HCT116 (cell line): ENCODE measurements at regions not wholly inside any gene's neighbourhood (a gene's known extent, or its start where the extent isn't known, plus 50 kb on each side); places are given as distances from the start of the nearest gene placed in this dataset.

Experiments
- ATAC-seq: fragments of 200-7000 bp; cut with Tn5 transposase; 2 replicates; pipeline ENCODE4 v1.9.1; 2020; ENCODE audit warnings: mild to moderate bottlenecking, moderate library complexity
- BruUV-seq: library from RNA; stranded (reverse); fragments of 400-500 nt; replicated peaks from 2 replicates; lab custom pipeline; 2021; lab: Mats Ljungman, UMichigan
- CTCF ChIA-PET: fragments of 300-600 bp; sonication (Branson Sonifier 250); formaldehyde crosslinking; loops from one replicate; lab custom pipeline; 2021; ENCODE audit warnings: antibody characterized with exemption; lab: Charles Lee
- POLR2A ChIA-PET: fragments of 300-600, 350-600 bp; sonication (Branson Sonifier 250); formaldehyde crosslinking; loops from one replicate; lab custom pipeline; 2021; ENCODE audit warnings: antibody characterized with exemption; lab: Charles Lee
- RAD21 ChIA-PET, 2 experiments: fragments of 300-600 bp; sonication (Branson Sonifier 250); formaldehyde crosslinking; loops; one replicate each; lab custom pipeline; 2023; ENCODE audit warnings: low total read pairs in 2 of 2; ENCODE audit not compliant: uncharacterized antibody in 2 of 2, unreplicated experiment in 2 of 2, low non-redundant PET in 1 of 2; lab: Charles Lee
- DNase-seq: peaks from one replicate; pipeline ENCODE4 v3.0.0-alpha.2; 2010; ENCODE audit warnings: low read depth, low spot score
- H2AFZ ChIP-seq: fragments of 200-600 bp; shearing (Covaris generic), sonication (generic); 2 replicates; pipeline ENCODE4 v1.6.1; 2017; ENCODE audit warnings: low read depth, mixed run types, mixed read lengths, antibody characterized with exemption, low read length; ENCODE audit not compliant: poor library complexity, severe bottlenecking
- H3K27ac ChIP-seq: 2 replicates; pipeline ENCODE4 v1.5.1; 2012; ENCODE audit warnings: low read depth, low read length
- H3K27me3 ChIP-seq: fragments of 200-600 bp; sonication (generic); 2 replicates; pipeline ENCODE4 v1.6.1; 2016; ENCODE audit warnings: mixed run types, low read length, mixed read lengths; ENCODE audit not compliant: insufficient read depth
- H3K36me3 ChIP-seq, 2 experiments: fragments of 200-500 bp in 1 of 2; fragments of 200-600 bp in 1 of 2; sonication (Bioruptor generic) in 1 of 2; sonication (generic) in 1 of 2; 2 replicates each; pipeline versions ENCODE4 v1.5.1 to v1.6.1; 2014 to 2016; ENCODE audit warnings: low read length in 2 of 2, inconsistent platforms in 1 of 2, mixed read lengths in 1 of 2, mixed run types in 1 of 2; ENCODE audit not compliant: insufficient read depth in 2 of 2, control insufficient read depth in 1 of 2
- H3K4me1 ChIP-seq, 2 experiments: fragments of 200-600 bp in 1 of 2; sonication (generic) in 1 of 2; 2 replicates each; pipeline versions ENCODE4 v1.5.1 to v1.6.1; 2012 to 2017; ENCODE audit warnings: low read length in 2 of 2, inconsistent platforms in 1 of 2, mild to moderate bottlenecking in 1 of 2, mixed read lengths in 1 of 2, mixed run types in 1 of 2, moderate library complexity in 1 of 2; ENCODE audit not compliant: insufficient read depth in 2 of 2, control insufficient read depth in 1 of 2
- H3K4me2 ChIP-seq: fragments of 200-600 bp; sonication (generic); 2 replicates; pipeline ENCODE4 v1.6.1; 2017; ENCODE audit warnings: mixed run types, low read length, mixed read lengths
- H3K4me3 ChIP-seq, 2 experiments: fragments of 200-600 bp in 1 of 2; sonication (generic) in 1 of 2; replicated peaks in 1 of 2; 2 replicates each; pipeline ENCODE4 v1.5.1; 2011 to 2016; ENCODE audit warnings: low read length in 2 of 2, control low read depth in 1 of 2, low read depth in 1 of 2, mild to moderate bottlenecking in 1 of 2, mixed read lengths in 1 of 2, mixed run types in 1 of 2
- H3K79me2 ChIP-seq: fragments of 200-600 bp; sonication (generic); 2 replicates; pipeline ENCODE4 v1.6.1; 2017; ENCODE audit warnings: mild to moderate bottlenecking, mixed run types, low read length, moderate library complexity, mixed read lengths; ENCODE audit not compliant: insufficient read depth
- H3K9ac ChIP-seq: fragments of 200-600 bp; sonication (generic); 2 replicates; pipeline ENCODE4 v1.6.1; 2016; ENCODE audit warnings: low read length, mixed read lengths
- H3K9me2 ChIP-seq: fragments of 200-600 bp; sonication (generic), shearing (Covaris generic); 2 replicates; pipeline ENCODE4 v1.6.1; 2017; ENCODE audit warnings: mixed run types, mild to moderate bottlenecking, moderate library complexity; ENCODE audit not compliant: insufficient read depth
- H3K9me3 ChIP-seq, 2 experiments: fragments of 200-500 bp in 1 of 2; fragments of 200-600 bp in 1 of 2; sonication (Bioruptor generic) in 1 of 2; sonication (generic) in 1 of 2; 2 replicates each; pipeline ENCODE4 v1.6.1; 2014 to 2017; ENCODE audit warnings: low read length in 2 of 2, mixed read lengths in 2 of 2, inconsistent platforms in 1 of 2, low read depth in 1 of 2, mild to moderate bottlenecking in 1 of 2, mixed run types in 1 of 2, moderate library complexity in 1 of 2; ENCODE audit not compliant: control insufficient read depth in 1 of 2, insufficient read depth in 1 of 2
- H4K20me1 ChIP-seq: fragments of 200-600 bp; sonication (generic), shearing (Covaris generic); 2 replicates; pipeline ENCODE4 v1.6.1; 2017; ENCODE audit warnings: mixed run types, mild to moderate bottlenecking, moderate library complexity; ENCODE audit not compliant: insufficient read depth
- CBX3 ChIP-seq: IDR thresholded peaks from 2 replicates; pipeline ENCODE4 v1.6.1; 2012; ENCODE audit warnings: low read depth
- JUND ChIP-seq: IDR thresholded peaks from 2 replicates; pipeline ENCODE4 v1.6.1; 2012
- RAD21 ChIP-seq: IDR thresholded peaks from 2 replicates; pipeline ENCODE4 v1.6.1; 2012; ENCODE audit warnings: low read depth, mild to moderate bottlenecking
- YY1 ChIP-seq: IDR thresholded peaks from 2 replicates; pipeline ENCODE4 v1.6.1; 2011; ENCODE audit warnings: low read length, low read depth, moderate library complexity, mild to moderate bottlenecking; ENCODE audit not compliant: insufficient replicate concordance; ENCODE audit errors: extremely low read depth
- ZFX ChIP-seq: fragments of 450-650 bp; IDR thresholded peaks from 2 replicates; pipeline ENCODE4 v1.6.1; 2017
- intact Hi-C: fragments of 100-400 bp; cut with micrococcal nuclease; formaldehyde crosslinking; loops from 2 replicates; pipeline ENCODE4 v1.10.0; 2022
- TF ChIP-seq, protein P1 (sequence below), 3 experiments: fragments of 200-600 bp in 1 of 3; sonication (generic) in 1 of 3; IDR thresholded peaks in 2 of 3; conservative IDR thresholded peaks in 1 of 3; 2 replicates each; pipeline ENCODE4 v1.5.1; 2012 to 2017; ENCODE audit warnings: low read depth in 2 of 3, low read length in 2 of 3, antibody characterized with exemption in 1 of 3, borderline replicate concordance in 1 of 3, control low read depth in 1 of 3, mild to moderate bottlenecking in 1 of 3, mixed read lengths in 1 of 3, mixed run types in 1 of 3, moderate library complexity in 1 of 3; ENCODE audit not compliant: insufficient read depth in 1 of 3

DNA sequence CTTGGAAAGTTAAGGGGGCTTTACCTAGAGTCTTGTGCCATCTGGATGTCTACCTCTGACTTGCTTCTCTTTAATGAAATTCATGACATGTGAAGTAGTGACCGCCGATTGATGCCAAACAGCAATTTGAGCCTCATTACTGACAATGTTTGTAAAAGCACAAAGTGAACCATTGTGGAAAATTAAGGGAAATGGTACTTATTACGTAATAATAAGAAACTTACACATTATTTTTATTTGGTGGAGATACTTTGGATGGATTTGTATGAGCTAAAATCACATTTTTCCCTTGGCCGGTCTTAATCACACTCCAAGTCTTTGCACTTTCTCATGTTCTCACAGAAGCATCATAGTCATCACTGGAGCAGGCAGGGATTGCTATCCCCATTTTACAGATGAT is 265.1 kb upstream of the KLF6 start:
- H3K36me3 ChIP-seq = no peaks in the 10 kb centered on the region

DNA sequence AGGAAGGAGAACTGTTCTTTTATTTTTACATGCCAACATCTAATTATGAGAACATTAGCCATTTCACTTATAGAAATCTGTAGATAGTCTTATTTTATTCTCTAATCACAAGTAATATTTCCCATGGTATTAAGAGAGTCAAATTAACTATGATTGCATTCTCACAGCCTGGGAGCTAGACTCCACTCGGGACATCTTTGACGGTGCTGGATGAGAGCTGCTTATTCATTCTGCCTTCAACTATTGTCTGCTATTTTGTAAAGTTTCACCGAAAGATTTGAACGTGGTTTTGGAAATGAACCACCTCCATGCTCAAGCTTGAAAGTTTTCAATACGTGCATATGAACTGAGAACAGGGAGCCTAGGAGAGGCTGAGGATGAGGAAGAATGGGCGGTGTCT is 264.3 kb upstream of the KLF6 start:
- Histone ChIP-seq H4K20me1 (no peaks in the 10 kb centered on the region), H3K4me3 (no peak overlapping the region), H3K9me3 (no peaks in the 10 kb centered on the region), H3K4me2 (no peak overlapping the region), H3K79me2 (no peaks in the 10 kb centered on the region), H3K4me1 (no peaks in the 10 kb centered on the region), H3K9ac (no peak overlapping the region), H3K27me3 (no peaks in the 10 kb centered on the region), H2AFZ (no peak overlapping the region), H3K36me3 (no peaks in the 10 kb centered on the region), H3K9me2 (no peaks in the 10 kb centered on the region), H3K27ac (no peak overlapping the region)
- ATAC-seq (no peak), DNase-seq (no peak)
- TF ChIP-seq CBX3 (no peak), RAD21 (no peak), JUND (no peak), YY1 (no peak), ZFX (no peak)
- TF ChIP-seq, protein P1, sequence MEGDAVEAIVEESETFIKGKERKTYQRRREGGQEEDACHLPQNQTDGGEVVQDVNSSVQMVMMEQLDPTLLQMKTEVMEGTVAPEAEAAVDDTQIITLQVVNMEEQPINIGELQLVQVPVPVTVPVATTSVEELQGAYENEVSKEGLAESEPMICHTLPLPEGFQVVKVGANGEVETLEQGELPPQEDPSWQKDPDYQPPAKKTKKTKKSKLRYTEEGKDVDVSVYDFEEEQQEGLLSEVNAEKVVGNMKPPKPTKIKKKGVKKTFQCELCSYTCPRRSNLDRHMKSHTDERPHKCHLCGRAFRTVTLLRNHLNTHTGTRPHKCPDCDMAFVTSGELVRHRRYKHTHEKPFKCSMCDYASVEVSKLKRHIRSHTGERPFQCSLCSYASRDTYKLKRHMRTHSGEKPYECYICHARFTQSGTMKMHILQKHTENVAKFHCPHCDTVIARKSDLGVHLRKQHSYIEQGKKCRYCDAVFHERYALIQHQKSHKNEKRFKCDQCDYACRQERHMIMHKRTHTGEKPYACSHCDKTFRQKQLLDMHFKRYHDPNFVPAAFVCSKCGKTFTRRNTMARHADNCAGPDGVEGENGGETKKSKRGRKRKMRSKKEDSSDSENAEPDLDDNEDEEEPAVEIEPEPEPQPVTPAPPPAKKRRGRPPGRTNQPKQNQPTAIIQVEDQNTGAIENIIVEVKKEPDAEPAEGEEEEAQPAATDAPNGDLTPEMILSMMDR (IDR thresholded peaks at IDR 0.05 in 2 of 3, conservative IDR thresholded peaks at IDR 0.05 in 1 of 3; ENCODE audit: borderline replicate concordance in 1 of 3, insufficient read depth in 1 of 3, low read depth in 2 of 3, low read length in 2 of 3) = no peak
- POLR2A ChIA-PET = no interaction called here
- RAD21 ChIA-PET = no interaction called here
- BruUV-seq = no TSS peak
- CTCF ChIA-PET = no interaction called here
- intact Hi-C loops = no loop called here

More for the DNA sequence above, 265.1 kb upstream of the KLF6 start:
- intact Hi-C loops = no loop called here
- Histone ChIP-seq H3K9ac (no peak overlapping the region), H3K27ac (no peak overlapping the region)
- no peak for TF ChIP-seq CBX3
- TF ChIP-seq, all 23 proteins: peak for 0
- H3K4me2 ChIP-seq = no peak overlapping the region
- CTCF ChIA-PET = no interaction called here
- H3K27me3 ChIP-seq = no peaks in the 10 kb centered on the region
- no peaks in the 10 kb centered on the region for H3K9me3 ChIP-seq
- no peaks in the 10 kb centered on the region for H3K4me1 ChIP-seq
- no peak overlapping the region for H3K4me3 ChIP-seq
- H3K9me2 ChIP-seq = no peaks in the 10 kb centered on the region
- no peak overlapping the region for H2AFZ ChIP-seq
- H3K79me2 ChIP-seq = no peaks in the 10 kb centered on the region
- no TSS peak for BruUV-seq
- RAD21 ChIA-PET = no interaction called here
- no peak for ATAC-seq
- H4K20me1 ChIP-seq = no peaks in the 10 kb centered on the region
- POLR2A ChIA-PET = no interaction called here
- DNase-seq = no peak
